Pancreas (tissue), 10 donors: ENCODE measurements at regions not wholly inside any gene's neighbourhood (a gene's known extent, or its start where the extent isn't known, plus 50 kb on each side); places are given as distances from the start of the nearest gene placed in this dataset.
A peak's percentile ranks its signal among the peaks of the same experiment; 100 is the strongest.
"Not testable (repeated sequence)": the region's sequence is repeated elsewhere in the genome, so short reads cannot be mapped to it uniquely, and the experiment has no call there.

Experiments
- ATAC-seq, 4 donors: fragments of 200-7000 bp; cut with Tn5 transposase; one replicate each; pipeline versions ENCODE4 v1.8.0 to v1.9.1; 2020; ENCODE audit warnings: mild to moderate bottlenecking in 4 of 4, moderate library complexity in 4 of 4
- DNase-seq, 6 donors: peaks; one replicate each; pipeline ENCODE4 v3.0.0-alpha.2; 2020
- FAIRE-seq: peaks from 2 replicates; lab custom pipeline; 2012; peaks lifted over from hg19 to GRCh38; lab: Jason Lieb, UNC
- H3K27ac ChIP-seq, 4 donors: fragments of 200-600 bp; sonication (generic); 1 replicate in 3 of 4; 2 replicates in 1 of 4; pipeline versions ENCODE4 v1.5.0 to v1.8.0; 2020
- H3K27me3 ChIP-seq, 4 donors: fragments of 200-600 bp; one replicate each; pipeline ENCODE4 v1.8.0; 2021
- H3K36me3 ChIP-seq, 3 donors: fragments of 200-600 bp; sonication (generic) in 1 of 3; one replicate each; pipeline versions ENCODE4 v1.5.0 to v1.8.0; 2020 to 2021
- H3K4me1 ChIP-seq, 3 donors: fragments of 200-600 bp; one replicate each; pipeline ENCODE4 v1.8.0; 2021
- H3K4me3 ChIP-seq, 4 donors: fragments of 200-600 bp; sonication (generic) in 2 of 4; one replicate each; pipeline versions ENCODE4 v1.5.0 to v1.8.0; 2020 to 2021
- H3K9me3 ChIP-seq, 4 donors: fragments of 200-600 bp; one replicate each; pipeline ENCODE4 v1.8.0; 2021
- WGBS, 2 donors: extraction: QIAGEN DNeasy Blood & Tissue Kit; methylation state at CpG; one replicate each; pipeline ENCODE4 v1.1.7; 2013; 5-methylcytosine and 5-hydroxymethylcytosine counted together
- intact Hi-C, 3 donors: fragments of 100-400 bp; cut with DNase I; formaldehyde crosslinking; loops; one replicate each; pipeline versions ENCODE4 v1.11.1 to v1.14.2; 2022
- TF ChIP-seq, protein P1 (sequence below), 4 donors: fragments of 200-600 bp; sonication (generic) in 3 of 4; IDR thresholded peaks; one replicate each; pipeline versions ENCODE4 v1.5.0 to v1.8.0; 2021; ENCODE audit warnings: antibody characterized with exemption in 4 of 4
- donor health status: healthy with polysubstance abuse.
- donor health status: DM: no; HTN: no; CAD: no; lungs with moderate emphysema.
- donor health status: DM: no; HTN: no; CAD: no.
- donor health status: control.
- donor health status: control.
- donor health status: Bipolar disorder and iron deficiency.
- donor health status: DM: yes; HTN: yes; CAD: no.
- donor health status: DM: no; HTN: no; CAD: no.
- donor health status: DM: no; HTN: no; CAD: no.
- donor health status: DM: yes; HTN: yes; CAD: no.

DNA sequence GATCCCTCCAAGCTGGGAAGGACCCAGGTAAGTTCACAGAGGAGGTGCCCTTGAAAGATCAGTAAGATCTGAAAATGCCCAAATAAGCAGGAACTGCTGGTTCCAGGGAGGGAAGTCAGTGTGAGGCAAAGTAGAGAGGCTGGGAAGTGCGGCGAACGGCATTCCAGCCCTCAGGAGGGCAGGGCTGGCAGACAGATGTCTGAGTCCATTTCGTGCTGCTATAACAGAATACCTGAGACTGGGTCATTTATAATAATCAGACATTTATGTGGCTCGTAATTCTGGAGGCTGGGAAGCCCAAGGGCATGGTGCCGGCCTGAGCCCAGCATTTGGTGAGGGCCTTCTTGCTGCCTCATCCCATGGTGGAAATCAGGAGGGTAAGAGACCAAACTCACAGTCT is 105.1 kb downstream of the TNFRSF13B start:
- H3K36me3 ChIP-seq, H3K4me1 ChIP-seq, H3K27me3 ChIP-seq, H3K4me3 ChIP-seq, H3K9me3 ChIP-seq, DNase-seq, H3K27ac ChIP-seq, ATAC-seq, intact Hi-C loops, FAIRE-seq: not testable (repeated sequence)
- 86 to 97% methylated on average over 6 of the region's 6 CpGs for WGBS, 2 donors

DNA sequence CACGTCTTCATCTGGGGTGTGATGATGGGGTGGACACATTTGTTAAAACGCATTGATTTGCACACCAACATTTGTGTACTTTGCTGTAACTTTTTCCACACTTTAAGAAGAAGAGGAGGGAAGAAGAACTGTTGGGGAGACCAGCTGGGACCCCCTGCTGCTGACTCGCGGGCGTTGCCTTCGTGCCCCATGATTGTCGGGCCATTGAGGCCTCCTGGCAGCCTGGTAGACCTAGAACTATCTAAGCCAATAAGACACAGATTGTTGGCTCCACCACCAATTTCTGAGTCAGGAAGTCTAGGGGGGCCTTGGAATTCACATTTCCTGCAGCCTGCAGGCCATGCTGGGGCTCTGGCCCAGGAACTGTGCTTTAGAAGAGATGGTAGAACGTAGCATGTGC is 105.5 kb downstream of the TNFRSF13B start:
- no peak for DNase-seq

DNA sequence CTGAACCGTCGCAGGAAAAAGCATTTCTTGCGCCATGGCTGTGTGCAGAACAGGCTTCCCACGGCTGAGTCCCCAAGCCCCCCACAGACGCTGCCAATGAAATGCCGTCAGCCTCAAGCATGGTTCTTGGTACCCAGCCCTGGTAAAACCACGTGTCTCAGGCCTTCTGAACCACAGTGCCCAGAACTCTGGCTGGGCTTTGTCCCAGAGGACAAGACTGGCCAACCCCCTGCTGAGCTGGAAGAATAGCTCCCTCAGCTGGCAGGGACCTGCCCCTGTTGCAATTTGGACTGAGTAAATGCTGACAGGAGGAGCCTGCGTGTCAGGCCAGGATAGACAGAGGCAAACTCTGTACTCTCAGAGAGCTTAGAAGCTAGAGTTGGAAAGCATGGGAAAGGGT is 106.2 kb downstream of the TNFRSF13B start:
- H3K27me3 ChIP-seq, FAIRE-seq, H3K27ac ChIP-seq, DNase-seq, H3K9me3 ChIP-seq, H3K4me3 ChIP-seq, H3K36me3 ChIP-seq, H3K4me1 ChIP-seq, intact Hi-C loops: not testable (repeated sequence)
- WGBS, 2 donors: 71 to 78% methylated on average over 1 of the region's 8 CpGs
- ATAC-seq: peak; percentile 77 to 90 (median 84)

More for the DNA sequence above, 105.5 kb downstream of the TNFRSF13B start:
- ATAC-seq (no peak), FAIRE-seq (no peak)
- Histone ChIP-seq H3K27ac (no peak overlapping the region), H3K27me3 (no peaks in the 10 kb centered on the region), H3K9me3 (no peaks in the 10 kb centered on the region), H3K4me1 (no peaks in the 10 kb centered on the region), H3K36me3 (no peaks in the 10 kb centered on the region), H3K4me3 (no peak overlapping the region)
- intact Hi-C loops: no loop called here
- 77 to 85% methylated on average over 8 of the region's 8 CpGs for WGBS, 2 donors
- TF ChIP-seq, protein P1, sequence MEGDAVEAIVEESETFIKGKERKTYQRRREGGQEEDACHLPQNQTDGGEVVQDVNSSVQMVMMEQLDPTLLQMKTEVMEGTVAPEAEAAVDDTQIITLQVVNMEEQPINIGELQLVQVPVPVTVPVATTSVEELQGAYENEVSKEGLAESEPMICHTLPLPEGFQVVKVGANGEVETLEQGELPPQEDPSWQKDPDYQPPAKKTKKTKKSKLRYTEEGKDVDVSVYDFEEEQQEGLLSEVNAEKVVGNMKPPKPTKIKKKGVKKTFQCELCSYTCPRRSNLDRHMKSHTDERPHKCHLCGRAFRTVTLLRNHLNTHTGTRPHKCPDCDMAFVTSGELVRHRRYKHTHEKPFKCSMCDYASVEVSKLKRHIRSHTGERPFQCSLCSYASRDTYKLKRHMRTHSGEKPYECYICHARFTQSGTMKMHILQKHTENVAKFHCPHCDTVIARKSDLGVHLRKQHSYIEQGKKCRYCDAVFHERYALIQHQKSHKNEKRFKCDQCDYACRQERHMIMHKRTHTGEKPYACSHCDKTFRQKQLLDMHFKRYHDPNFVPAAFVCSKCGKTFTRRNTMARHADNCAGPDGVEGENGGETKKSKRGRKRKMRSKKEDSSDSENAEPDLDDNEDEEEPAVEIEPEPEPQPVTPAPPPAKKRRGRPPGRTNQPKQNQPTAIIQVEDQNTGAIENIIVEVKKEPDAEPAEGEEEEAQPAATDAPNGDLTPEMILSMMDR (IDR thresholded peaks at IDR 0.05): no peak

DNA sequence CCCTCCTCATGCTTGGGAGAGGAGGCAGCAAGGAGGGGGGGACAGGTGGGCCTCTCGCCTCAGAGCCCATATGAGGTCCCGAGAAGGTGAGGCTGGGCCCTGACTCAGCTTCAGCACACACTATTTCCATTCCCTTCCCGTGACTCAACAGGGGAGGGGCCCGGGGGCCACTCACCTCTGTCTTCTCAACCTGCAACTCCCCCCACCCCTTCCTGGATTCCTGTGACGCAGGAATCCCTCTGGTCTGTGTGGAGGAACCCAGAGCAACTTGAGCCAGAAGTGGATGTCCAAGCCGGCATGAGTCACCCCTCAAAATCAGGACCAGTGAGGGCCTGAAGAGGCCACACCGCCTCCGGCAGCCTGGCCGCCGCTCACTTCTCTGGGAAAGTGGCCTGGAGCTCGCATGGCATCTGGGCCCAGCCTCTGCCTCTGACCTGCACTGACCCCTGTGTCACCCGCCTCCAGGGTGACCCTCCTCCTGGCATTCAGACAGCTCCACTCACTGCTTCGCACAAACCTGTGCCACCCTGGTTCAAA is 106.8 kb downstream of the TNFRSF13B start:
- H3K27ac ChIP-seq, H3K36me3 ChIP-seq, DNase-seq, H3K27me3 ChIP-seq, H3K4me3 ChIP-seq, H3K4me1 ChIP-seq, intact Hi-C loops, FAIRE-seq, H3K9me3 ChIP-seq: not testable (repeated sequence)
- WGBS, 2 donors: 56 to 65% methylated on average over 4 to 6 of the region's 13 CpGs
- peak; percentile 73 to 82 (median 78) for ATAC-seq

DNA sequence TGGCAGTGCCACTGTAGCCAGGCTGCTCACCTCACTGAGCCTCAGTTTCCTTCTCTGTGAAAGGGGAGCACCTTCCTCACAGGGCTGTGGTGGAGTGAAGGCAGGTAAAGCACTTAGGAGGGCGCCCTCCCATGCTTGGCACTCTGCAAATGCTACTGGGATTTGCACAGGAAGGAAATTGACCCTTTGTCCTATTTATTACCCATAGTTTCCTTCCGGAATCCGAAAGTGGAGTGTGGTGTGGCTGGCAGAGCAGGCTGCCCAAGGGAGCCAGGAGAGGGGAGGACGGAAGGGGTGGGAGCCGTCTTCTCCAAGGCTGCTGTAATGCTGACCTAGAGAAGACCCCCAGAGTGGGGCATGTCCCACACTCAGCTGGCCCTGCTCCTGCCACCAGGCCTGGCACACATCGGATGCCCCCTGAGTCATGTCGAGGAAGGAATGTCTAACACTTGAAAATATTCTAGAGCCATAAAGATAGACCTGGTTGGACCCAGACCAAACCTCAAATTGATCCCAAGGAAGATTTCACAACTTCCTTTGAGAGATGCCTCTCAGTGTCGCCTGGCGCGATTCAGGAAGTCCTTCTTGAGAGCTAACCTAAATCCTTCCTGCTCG is 107.3 kb downstream of the TNFRSF13B start:
- H3K4me1 ChIP-seq, H3K9me3 ChIP-seq, DNase-seq, H3K36me3 ChIP-seq, H3K4me3 ChIP-seq, FAIRE-seq, H3K27me3 ChIP-seq, H3K27ac ChIP-seq, intact Hi-C loops: not testable (repeated sequence)
- WGBS, 2 donors: 71% methylated on average over 5 of the region's 11 CpGs; no CpG with 5 or more reads in 1 of the 2 donors
- ATAC-seq: peak in 3 of 4 donors; percentile 10 to 40 (median 12)

DNA sequence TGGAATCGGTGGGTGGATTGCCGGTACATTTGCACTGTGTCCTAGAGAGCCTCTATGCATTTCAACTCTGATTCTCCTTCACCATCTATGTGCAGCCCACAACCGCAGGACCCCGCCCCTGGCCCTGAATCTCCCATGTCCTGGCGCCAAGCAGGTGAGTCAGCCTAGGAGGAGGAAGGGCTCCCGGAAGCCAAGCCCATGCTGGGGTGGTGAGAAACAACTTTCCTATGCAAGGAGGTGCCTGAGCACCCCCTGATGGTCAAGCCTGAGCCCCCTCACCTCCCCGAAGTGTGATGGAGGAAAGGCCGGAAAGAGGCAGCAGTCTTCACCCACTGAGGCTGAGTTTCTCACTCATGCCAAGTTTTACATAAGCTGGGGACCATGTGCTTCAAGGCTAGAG is 110.8 kb downstream of the TNFRSF13B start:
- not testable (repeated sequence) for ATAC-seq

DNA sequence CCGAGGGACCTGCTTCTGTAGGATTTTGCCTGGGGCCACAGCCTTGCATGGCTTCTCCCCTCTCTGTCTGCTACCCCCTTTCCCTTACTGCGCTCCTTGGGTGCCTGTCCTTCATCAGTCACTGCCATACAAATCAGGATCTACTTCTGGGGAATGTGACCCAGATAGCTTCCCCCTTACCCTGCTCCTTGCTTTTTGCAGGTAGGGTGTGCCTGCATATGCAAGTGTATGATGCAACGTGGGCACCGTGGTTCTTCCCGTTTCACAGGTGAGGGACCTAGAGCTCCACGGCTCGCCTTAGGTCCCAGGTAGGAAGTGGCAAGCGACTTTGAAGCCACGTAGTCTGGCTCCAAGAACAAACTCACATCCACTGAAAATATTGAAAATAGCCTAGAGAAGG is 111.5 kb downstream of the TNFRSF13B start:
- intact Hi-C loops, H3K4me3 ChIP-seq, FAIRE-seq, DNase-seq, H3K9me3 ChIP-seq, H3K27ac ChIP-seq, H3K4me1 ChIP-seq, ATAC-seq, H3K27me3 ChIP-seq, H3K36me3 ChIP-seq: not testable (repeated sequence)
- 89 to 90% methylated on average over 9 of the region's 9 CpGs for WGBS, 2 donors

More for the DNA sequence above, 110.8 kb downstream of the TNFRSF13B start:
- H3K4me1 ChIP-seq, H3K27me3 ChIP-seq, FAIRE-seq, H3K4me3 ChIP-seq, DNase-seq, H3K9me3 ChIP-seq, H3K27ac ChIP-seq, H3K36me3 ChIP-seq, intact Hi-C loops: not testable (repeated sequence)
- WGBS, 2 donors: 67 to 92% methylated on average over 8 of the region's 8 CpGs

DNA sequence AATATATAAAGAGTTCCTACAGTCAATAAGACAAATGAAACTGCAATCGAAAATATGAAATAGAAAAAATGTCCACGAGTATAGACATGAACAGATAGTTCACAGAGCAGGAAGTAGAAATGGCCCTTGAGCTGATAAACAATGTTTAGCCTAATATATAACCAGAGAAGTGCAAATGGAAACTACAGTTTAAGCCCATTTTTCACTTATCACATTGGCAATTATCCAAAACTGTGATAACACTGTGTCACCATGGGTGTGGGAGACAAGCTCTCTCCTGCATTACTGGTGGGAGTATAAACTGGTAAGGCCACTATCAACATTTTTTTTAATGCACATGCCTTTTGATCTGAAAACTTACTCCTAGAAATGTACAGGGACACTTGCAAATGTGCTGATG is 112.4 kb downstream of the TNFRSF13B start:
- FAIRE-seq, H3K27me3 ChIP-seq, DNase-seq, ATAC-seq, H3K4me3 ChIP-seq, H3K4me1 ChIP-seq, H3K9me3 ChIP-seq, H3K36me3 ChIP-seq, intact Hi-C loops, H3K27ac ChIP-seq: not testable (repeated sequence)
- 11 to 14% methylated on average over 2 of the region's 2 CpGs for WGBS, 2 donors

DNA sequence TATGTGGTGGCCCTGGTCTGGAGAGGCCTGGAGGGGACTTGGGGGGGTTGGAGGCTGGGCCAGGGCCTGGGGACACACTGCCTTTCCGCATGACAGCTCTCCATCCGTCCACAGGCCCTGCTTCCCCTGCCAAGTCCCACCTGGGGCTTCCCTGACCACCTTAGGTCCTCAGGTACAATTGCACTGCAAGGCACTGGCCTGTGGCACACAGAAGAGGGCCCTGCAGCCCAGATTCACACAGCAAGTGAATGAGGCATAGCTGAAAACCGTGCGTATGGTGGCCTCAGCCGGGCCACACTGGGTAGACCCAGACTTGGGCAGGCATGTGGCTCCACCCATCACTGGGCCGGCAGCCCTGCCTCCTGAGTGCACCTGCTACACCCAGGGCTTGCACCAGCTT is 114.2 kb downstream of the TNFRSF13B start:
- FAIRE-seq, DNase-seq: not testable (repeated sequence)

DNA sequence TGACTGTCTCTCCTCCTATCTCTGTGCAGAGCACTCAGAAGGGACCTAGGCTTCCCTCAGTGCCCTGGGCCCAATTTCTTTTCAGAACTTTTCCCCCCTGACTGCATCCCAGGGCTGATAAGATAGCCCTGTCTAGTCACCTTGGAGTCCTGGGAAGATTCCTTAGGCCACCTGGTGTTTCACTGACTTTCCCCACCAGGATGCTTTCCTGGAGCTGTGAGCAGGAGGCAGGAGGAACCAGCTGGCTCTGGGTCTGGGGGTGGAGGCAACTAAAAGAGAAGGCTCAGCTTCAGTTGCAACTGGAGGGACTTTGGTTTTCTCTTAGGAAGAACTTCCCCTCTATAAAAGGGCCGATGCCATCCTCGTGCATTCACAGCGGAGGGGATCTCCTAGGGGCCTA is 115.1 kb downstream of the TNFRSF13B start:
- FAIRE-seq, intact Hi-C loops, H3K9me3 ChIP-seq, H3K27ac ChIP-seq, ATAC-seq, H3K36me3 ChIP-seq, H3K27me3 ChIP-seq, H3K4me1 ChIP-seq, H3K4me3 ChIP-seq, DNase-seq: not testable (repeated sequence)
- WGBS, 2 donors: 77 to 84% methylated on average over 3 of the region's 3 CpGs

More for the DNA sequence above, 114.2 kb downstream of the TNFRSF13B start:
- H3K4me3 ChIP-seq, H3K27ac ChIP-seq, intact Hi-C loops, ATAC-seq, H3K4me1 ChIP-seq, H3K36me3 ChIP-seq, H3K9me3 ChIP-seq, H3K27me3 ChIP-seq: not testable (repeated sequence)
- whole genome bisulfite sequencing, 2 donors: 77 to 81% methylated on average over 6 of the region's 6 CpGs

DNA sequence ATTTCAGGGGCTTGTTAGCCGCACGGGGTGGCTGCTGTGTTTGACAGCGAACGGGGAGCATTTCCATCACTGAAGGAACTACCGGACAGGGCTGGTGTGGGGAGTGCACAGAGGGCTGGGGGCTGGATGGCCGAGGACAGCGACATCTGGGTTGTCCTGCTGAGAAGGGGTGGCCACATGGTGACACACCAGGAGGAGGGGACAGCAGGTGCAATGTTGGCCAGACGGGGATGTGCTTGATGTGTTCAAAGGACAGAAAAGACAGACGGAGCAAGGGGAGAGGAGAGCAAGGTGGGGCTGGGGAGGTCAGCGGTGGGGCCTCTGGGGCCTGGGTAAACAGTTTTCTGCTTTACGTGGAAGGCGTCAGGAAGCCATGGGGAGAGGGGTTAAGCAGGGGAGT is 115.7 kb downstream of the TNFRSF13B start:
- WGBS, 2 donors: 62 to 65% methylated on average over 12 of the region's 12 CpGs
- intact Hi-C loops, H3K36me3 ChIP-seq, H3K4me3 ChIP-seq, FAIRE-seq, H3K9me3 ChIP-seq, DNase-seq, H3K27ac ChIP-seq, H3K27me3 ChIP-seq, ATAC-seq, H3K4me1 ChIP-seq: not testable (repeated sequence)
